ENCODE measurements at regions not wholly inside any gene's neighbourhood (a gene's known extent, or its start where the extent isn't known, plus 50 kb on each side); places are given as distances from the start of the nearest gene placed in this dataset.

GRCh38 chr11:128045094-128045725 is 542.1 kb downstream of the ETS1 start:
- Histone ChIP-seq H3K36me3 (ENCODE audit: control insufficient read depth in 2 of 2, insufficient read depth in 2 of 2, low read length in 1 of 2) (no peaks in the 10 kb centered on the region), H3K4me2 (ENCODE audit: control insufficient read depth, insufficient read depth) (no peak overlapping the region), H3K9ac (ENCODE audit: control insufficient read depth, insufficient read depth, low read length) (no peak overlapping the region), H3K4me1 (ENCODE audit: control insufficient read depth, insufficient read depth, low read length) (no peaks in the 10 kb centered on the region), H2AFZ (ENCODE audit: control insufficient read depth, low read depth, low read length) (no peak overlapping the region), H3K79me2 (ENCODE audit: control insufficient read depth, insufficient read depth, low read length) (no peaks in the 10 kb centered on the region), H3K9me3 (replicated peaks; ENCODE audit: control insufficient read depth, insufficient read depth, low read length) (no peaks in the 10 kb centered on the region), H3K27me3 (replicated peaks in 1 of 2; ENCODE audit: control insufficient read depth in 2 of 2, insufficient read depth in 2 of 2, low read length in 1 of 2) (peaks cover 1 to 6% of the 10 kb centered on the region in 2 experiments; a peak in 1 of 4 replicates), H3K4me3 (no peak overlapping the region), H3K27ac (ENCODE audit: control insufficient read depth, insufficient read depth) (no peak overlapping the region), H4K20me1 (ENCODE audit: control insufficient read depth, insufficient read depth) (no peaks in the 10 kb centered on the region)
- TF ChIP-seq IRF5 (IDR thresholded peaks at IDR 0.05; ENCODE audit: borderline replicate concordance): no peak
- no peak for TF ChIP-seq NRF1 (conservative IDR thresholded peaks at IDR 0.05; ENCODE audit: low read depth, low read length)
- TF ChIP-seq SREBF2 (IDR thresholded peaks at IDR 0.05; ENCODE audit: low read length): no peak
- TF ChIP-seq CHD1 (IDR thresholded peaks at IDR 0.05; ENCODE audit: low read depth, low read length): no peak
- no peak for TF ChIP-seq HDAC6 (IDR thresholded peaks at IDR 0.05; ENCODE audit: unreplicated experiment)
- TF ChIP-seq PAX8 (IDR thresholded peaks at IDR 0.05): no peak
- TF ChIP-seq ZNF384 (IDR thresholded peaks at IDR 0.05; ENCODE audit: borderline replicate concordance, low read depth, low read length): no peak
- no peak for TF ChIP-seq ZNF274 (IDR thresholded peaks at IDR 0.05; ENCODE audit: insufficient read depth, insufficient read length)
- no peak for TF ChIP-seq STAT3 (IDR thresholded peaks at IDR 0.05; ENCODE audit: low read depth, low read length)
- TF ChIP-seq IRF3 (IDR thresholded peaks at IDR 0.05): no peak
- no peak for TF ChIP-seq TCF7 (IDR thresholded peaks at IDR 0.05; ENCODE audit: borderline replicate concordance)
- TF ChIP-seq TARDBP (IDR thresholded peaks at IDR 0.05; ENCODE audit: borderline replicate concordance): no peak
- CTCF ChIA-PET: interaction anchor here (1.3 kb wide), 1 partner anchor 13 kb away, joined by 4 read pairs; no protein-coding TSS in a partner anchor
- POLR2A ChIA-PET: no interaction called here
- ATAC-seq (no peak), DNase-seq (ENCODE audit: low read depth, low spot score) (no peak), FAIRE-seq (no peak)
- in situ Hi-C loops (cut with MboI) (no loop called here), intact Hi-C loops (cut with micrococcal nuclease; ENCODE audit: unreplicated experiment) (no loop called here)
- SMC1A ChIA-PET (ENCODE audit: uncharacterized antibody, unreplicated experiment): interaction anchor here (1.2 kb wide), 1 partner anchor 116 kb away, joined by 3 read pairs; no protein-coding TSS in a partner anchor
- WGBS (ENCODE audit: insufficient coverage, insufficient replicate concordance, low lambda C conversion rate, missing lambda C conversion rate): 16% methylated on average over 4 of the region's 4 CpGs
- BruUV-seq (replicated peaks): no TSS peak
- RAD21 ChIA-PET (ENCODE audit: unreplicated experiment): no interaction called here

All from GM12878 (cell line).